Fibroblast of mammary gland (primary cell): ENCODE measurements at regions not wholly inside any gene's neighbourhood (a gene's known extent, or its start where the extent isn't known, plus 50 kb on each side); places are given as distances from the start of the nearest gene placed in this dataset.

ENCODE experiments used
- DNase-seq: peaks from one replicate; pipeline ENCODE4 v3.0.0-alpha.2; 2010; ENCODE audit warnings: low read depth
- H3K4me3 ChIP-seq: 2 replicates; pipeline ENCODE4 v1.5.1; 2011; ENCODE audit warnings: low read depth, mild to moderate bottlenecking, low read length, moderate library complexity; ENCODE audit not compliant: control insufficient read depth
- TF ChIP-seq, protein P1 (sequence below): conservative IDR thresholded peaks from 2 replicates; pipeline ENCODE4 v1.5.1; 2011; ENCODE audit warnings: low read depth, low read length, inconsistent platforms; ENCODE audit not compliant: control insufficient read depth, insufficient read depth

DNA sequence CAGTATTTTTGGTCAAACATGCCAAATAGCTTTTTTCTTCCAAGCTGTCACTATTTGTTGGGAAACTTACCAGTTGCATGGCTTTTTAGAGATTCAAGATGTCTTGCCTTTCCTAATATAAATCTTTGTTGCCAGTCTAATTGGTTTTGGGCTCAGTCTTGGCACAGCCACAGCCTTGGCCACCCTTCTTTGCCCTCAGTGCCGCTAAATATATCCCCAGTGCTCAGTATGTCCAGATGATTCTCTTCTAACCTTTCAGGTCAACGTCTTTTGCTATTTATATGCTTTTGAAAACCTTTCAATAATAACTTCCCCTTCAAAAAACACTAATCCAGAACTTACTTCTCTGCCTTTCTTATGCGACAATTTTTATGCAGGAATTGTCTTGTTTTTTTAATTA, 483.1 kb upstream of the ZFHX3 start:
- no peak for DNase-seq

DNA sequence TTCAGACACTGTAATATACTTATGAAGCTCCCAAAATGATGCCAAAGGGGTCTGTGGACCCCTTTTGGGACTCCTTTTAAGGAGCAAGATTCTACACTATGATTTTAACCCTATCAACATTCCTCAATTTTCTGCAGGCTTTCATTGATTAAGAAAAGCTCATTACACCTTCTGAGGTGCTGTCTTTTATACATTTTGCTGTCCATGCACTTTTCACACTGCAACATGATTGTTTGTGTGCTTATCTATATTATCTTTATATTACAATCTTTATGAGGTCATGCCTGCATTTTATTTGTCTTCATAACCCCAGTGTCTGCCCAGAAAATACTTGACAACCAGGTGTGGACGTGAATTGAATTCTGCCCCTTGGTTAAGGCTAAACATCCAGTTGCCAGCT, 482.6 kb upstream of the ZFHX3 start:
- H3K4me3 ChIP-seq: no peak overlapping the region
- TF ChIP-seq, protein P1, sequence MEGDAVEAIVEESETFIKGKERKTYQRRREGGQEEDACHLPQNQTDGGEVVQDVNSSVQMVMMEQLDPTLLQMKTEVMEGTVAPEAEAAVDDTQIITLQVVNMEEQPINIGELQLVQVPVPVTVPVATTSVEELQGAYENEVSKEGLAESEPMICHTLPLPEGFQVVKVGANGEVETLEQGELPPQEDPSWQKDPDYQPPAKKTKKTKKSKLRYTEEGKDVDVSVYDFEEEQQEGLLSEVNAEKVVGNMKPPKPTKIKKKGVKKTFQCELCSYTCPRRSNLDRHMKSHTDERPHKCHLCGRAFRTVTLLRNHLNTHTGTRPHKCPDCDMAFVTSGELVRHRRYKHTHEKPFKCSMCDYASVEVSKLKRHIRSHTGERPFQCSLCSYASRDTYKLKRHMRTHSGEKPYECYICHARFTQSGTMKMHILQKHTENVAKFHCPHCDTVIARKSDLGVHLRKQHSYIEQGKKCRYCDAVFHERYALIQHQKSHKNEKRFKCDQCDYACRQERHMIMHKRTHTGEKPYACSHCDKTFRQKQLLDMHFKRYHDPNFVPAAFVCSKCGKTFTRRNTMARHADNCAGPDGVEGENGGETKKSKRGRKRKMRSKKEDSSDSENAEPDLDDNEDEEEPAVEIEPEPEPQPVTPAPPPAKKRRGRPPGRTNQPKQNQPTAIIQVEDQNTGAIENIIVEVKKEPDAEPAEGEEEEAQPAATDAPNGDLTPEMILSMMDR: no peak
- no peak for DNase-seq

More for the DNA sequence above, 483.1 kb upstream of the ZFHX3 start:
- TF ChIP-seq, protein P1: no peak
- no peak overlapping the region for H3K4me3 ChIP-seq

DNA sequence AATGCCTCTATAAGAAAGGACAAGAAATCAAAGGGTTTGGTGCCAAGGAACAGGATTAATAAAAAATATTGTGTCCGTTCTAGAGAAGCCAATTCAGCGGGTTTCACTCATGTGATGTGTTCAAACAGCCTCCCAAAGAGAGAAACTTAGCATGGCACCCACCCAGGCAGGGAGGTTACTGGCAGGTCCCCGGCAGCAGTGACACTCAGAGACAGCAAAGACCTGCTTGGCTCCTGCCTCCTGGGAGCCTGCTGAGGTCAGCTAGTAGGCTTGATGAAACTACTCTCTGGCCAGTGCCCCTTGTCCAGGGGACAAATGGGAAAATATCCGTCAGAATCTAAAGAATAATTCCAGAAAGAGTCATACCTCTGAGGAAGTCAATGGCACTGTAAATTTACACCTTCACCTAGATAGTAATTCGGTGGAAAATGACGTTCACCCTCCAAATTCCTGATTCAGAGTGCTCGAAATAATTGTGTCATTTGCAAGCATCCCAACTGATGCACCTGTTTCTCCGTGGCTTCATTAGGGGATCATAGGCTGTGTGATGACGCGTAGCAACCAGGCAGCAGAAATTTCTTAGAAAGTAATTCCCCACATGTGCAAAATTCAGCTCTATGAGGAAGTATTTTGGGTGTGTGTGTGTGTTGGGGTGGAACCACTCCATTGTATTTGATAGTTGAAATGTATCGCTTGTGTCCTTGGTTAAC, 481.5 kb upstream of the ZFHX3 start:
- no peak for DNase-seq
- TF ChIP-seq, protein P1: no peak
- no peak overlapping the region for H3K4me3 ChIP-seq

DNA sequence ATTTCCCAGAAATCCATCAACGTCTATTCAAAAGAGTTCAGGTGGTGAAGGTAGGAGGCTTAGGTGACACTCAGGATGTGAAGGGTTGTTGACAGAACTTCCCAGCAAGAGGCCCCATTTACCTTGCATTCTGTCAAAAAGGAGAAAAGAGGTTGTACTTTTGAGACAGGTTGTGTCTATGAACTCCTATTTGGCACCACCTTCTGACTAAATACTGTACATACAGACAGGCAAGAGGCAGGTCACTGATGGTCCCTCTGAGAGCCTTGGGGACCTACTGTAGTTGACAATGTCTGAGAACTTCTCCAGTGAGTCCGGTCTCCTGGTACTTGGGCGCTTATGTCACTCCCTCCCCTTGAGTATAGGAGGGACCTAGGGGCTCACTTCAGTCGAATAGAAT, 479.3 kb upstream of the ZFHX3 start:
- TF ChIP-seq, protein P1: no peak
- no peak for DNase-seq

DNA sequence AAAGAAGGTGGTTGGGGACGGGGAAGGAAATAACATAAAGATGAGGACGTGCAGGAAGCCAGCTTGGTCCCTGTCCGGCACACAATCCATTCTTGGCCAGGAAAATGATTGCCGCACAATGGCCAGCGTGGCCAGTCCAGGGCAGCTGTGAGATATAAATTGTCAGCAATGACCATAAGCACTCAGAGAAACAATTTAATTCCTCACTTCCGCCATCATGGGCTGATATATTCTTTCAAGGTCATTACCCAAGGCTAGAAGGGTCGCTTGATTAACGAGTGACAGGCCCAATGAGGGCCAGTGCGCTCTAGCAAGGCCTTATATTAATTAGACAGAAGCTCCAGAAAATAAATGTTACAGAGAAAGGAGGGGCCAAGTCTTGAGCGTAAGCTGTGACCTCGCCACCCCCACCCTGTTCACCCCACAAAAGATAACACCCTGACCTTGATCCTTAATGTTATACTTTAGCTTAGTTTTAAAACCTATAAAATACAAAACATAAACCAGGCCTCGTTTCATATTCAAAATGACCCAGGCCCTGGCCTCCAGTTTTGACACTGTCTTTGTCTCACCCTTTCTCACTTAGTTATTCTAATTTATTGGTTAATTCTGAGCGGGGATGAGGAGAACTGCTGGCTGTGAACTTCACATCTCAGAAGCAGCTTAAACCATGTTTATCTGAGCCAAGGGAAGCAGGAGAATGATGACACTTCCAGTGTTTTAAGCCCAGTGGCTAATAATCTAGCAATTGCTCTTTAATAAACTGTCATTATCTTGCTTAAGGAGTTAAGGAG, 478.3 kb upstream of the ZFHX3 start:
- no peak for DNase-seq
- H3K4me3 ChIP-seq: no peak overlapping the region
- TF ChIP-seq, protein P1: no peak

More for the DNA sequence above, 479.3 kb upstream of the ZFHX3 start:
- H3K4me3 ChIP-seq: no peak overlapping the region

DNA sequence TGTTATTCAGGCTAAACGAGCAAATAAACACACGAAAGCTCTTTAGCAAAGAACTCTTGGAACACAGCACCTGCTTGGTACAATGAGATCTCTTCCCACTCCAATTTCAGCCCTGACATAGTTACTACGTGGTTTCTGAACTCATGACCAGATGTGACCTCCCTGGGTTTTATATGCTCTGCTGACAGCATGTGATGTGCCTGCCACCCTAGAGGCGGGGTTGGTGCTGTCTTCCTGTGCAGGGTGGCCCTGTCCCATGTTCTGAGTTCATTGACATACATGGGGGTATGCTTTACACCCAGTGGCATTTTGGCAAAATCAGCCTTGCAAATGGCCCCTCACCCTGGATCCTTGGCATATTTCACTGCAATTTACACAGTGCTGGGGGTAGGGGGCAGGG, 475.3 kb upstream of the ZFHX3 start:
- TF ChIP-seq, protein P1: no peak
- DNase-seq: no peak
- H3K4me3 ChIP-seq: no peak overlapping the region
